Lower leg skin (tissue), 3 donors: ENCODE measurements at regions not wholly inside any gene's neighbourhood (a gene's known extent, or its start where the extent isn't known, plus 50 kb on each side); places are given as distances from the start of the nearest gene placed in this dataset.

Experiments used
- CTCF ChIP-seq, 3 donors: fragments of 450-650 bp; IDR thresholded peaks; one replicate each; pipeline ENCODE4 v1.5.1; 2016; ENCODE audit warnings: antibody characterized with exemption in 3 of 3, mild to moderate bottlenecking in 3 of 3, moderate library complexity in 2 of 3
- POLR2A ChIP-seq, 2 donors: fragments of 450-650 bp; IDR thresholded peaks; one replicate each; pipeline ENCODE4 v1.6.1; 2016 to 2017; ENCODE audit warnings: antibody characterized with exemption in 2 of 2, mild to moderate bottlenecking in 1 of 2, moderate library complexity in 1 of 2

DNA sequence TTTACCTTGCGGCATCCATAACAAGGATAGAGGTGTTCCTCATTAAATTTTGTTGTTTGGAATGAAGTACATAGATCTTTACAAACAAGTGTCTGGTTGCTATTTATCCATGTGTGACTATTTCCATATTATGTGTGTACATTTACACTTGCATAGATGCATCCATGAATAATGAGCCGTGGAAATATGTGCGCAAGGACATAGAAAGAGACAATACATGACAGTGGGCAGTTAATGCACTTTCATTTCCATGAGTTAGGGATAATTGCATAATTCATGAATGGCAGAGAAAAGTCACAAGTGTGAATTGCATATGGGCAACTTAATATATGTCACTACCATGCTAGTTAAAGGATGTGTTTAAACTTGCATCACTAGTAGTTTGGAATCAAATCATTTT is 338.2 kb upstream of the PITX2 start:
- TF ChIP-seq CTCF (IDR thresholded peaks at IDR 0.05) = no peak
- TF ChIP-seq POLR2A (IDR thresholded peaks at IDR 0.05) = no peak
